Parathyroid adenoma (tissue), 2 donors: ENCODE measurements at regions not wholly inside any gene's neighbourhood (a gene's known extent, or its start where the extent isn't known, plus 50 kb on each side); places are given as distances from the start of the nearest gene placed in this dataset.

Experiments
- H2AFZ ChIP-seq: fragments of 300-600 bp; sonication (generic); one replicate; pipeline ENCODE4 v1.7.0; 2017; ENCODE audit warnings: antibody characterized with exemption, mild to moderate bottlenecking
- H3K27ac ChIP-seq: fragments of 300-600 bp; sonication (generic); one replicate; pipeline ENCODE4 v1.7.0; 2017
- H3K27me3 ChIP-seq: fragments of 300-600 bp; sonication (generic); one replicate; pipeline ENCODE4 v1.7.0; 2017; ENCODE audit warnings: low read length; ENCODE audit not compliant: control insufficient read depth, insufficient read depth
- H3K36me3 ChIP-seq: fragments of 300-600 bp; sonication (generic); one replicate; pipeline ENCODE4 v1.7.0; 2017; ENCODE audit warnings: low read length; ENCODE audit not compliant: control insufficient read depth, insufficient read depth
- H3K4me1 ChIP-seq: fragments of 300-600 bp; sonication (generic); one replicate; pipeline ENCODE4 v1.7.0; 2017; ENCODE audit warnings: control low read depth
- H3K4me2 ChIP-seq: fragments of 300-600 bp; sonication (generic); one replicate; pipeline ENCODE4 v1.7.0; 2017; ENCODE audit warnings: low read length
- H3K4me3 ChIP-seq: fragments of 300-600 bp; sonication (generic); one replicate; pipeline ENCODE4 v1.7.0; 2017; ENCODE audit warnings: low read depth, low read length
- H3K79me2 ChIP-seq: fragments of 300-600 bp; sonication (generic); one replicate; pipeline ENCODE4 v1.7.0; 2017; ENCODE audit warnings: control low read depth
- H3K9ac ChIP-seq: fragments of 300-600 bp; sonication (generic); one replicate; pipeline ENCODE4 v1.7.0; 2017; ENCODE audit warnings: mild to moderate bottlenecking
- H3K9me3 ChIP-seq: fragments of 300-600 bp; sonication (generic); one replicate; pipeline ENCODE4 v1.7.0; 2017; ENCODE audit warnings: low read length; ENCODE audit not compliant: control insufficient read depth
- CTCF ChIP-seq: fragments of 300-600 bp; sonication (generic); IDR thresholded peaks from one replicate; pipeline ENCODE4 v1.7.0; 2017; ENCODE audit warnings: antibody characterized with exemption, mild to moderate bottlenecking
- donor health status: primary hyperparathyroidism.

DNA sequence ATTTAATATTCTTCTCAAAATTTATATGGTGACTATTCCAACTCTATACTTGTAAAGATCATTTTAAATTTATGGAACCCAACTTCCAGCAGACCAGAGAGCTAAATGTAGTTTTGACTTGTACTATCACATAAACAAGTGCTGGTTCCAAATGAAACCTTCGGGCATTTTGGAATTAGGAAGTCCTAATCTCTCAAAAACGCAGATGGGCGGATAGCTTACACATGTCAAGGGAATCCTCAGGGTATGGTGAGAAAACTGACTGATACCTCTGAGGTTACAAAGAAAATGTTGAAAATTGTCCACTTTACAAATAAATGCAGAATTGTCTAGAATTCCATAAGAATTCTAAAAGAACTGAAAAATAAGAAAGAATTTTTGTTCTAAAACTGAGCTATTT, 224.1 kb downstream of the SS18 start:
- Histone ChIP-seq H3K27me3 (no peaks in the 10 kb centered on the region), H3K27ac (no peak overlapping the region), H3K9ac (no peak overlapping the region), H3K79me2 (no peaks in the 10 kb centered on the region), H3K4me2 (no peak overlapping the region), H3K4me3 (no peak overlapping the region), H3K9me3 (no peaks in the 10 kb centered on the region), H2AFZ (no peak overlapping the region), H3K36me3 (no peaks in the 10 kb centered on the region), H3K4me1 (no peaks in the 10 kb centered on the region)
- TF ChIP-seq CTCF, result no peak

- no peaks in the 10 kb centered on the region for H3K27me3 ChIP-seq
- H3K27ac ChIP-seq, result no peak overlapping the region
- no peaks in the 10 kb centered on the region for H3K4me1 ChIP-seq
- no peaks in the 10 kb centered on the region for H3K79me2 ChIP-seq
- H3K9ac ChIP-seq, result no peak overlapping the region
- no peak overlapping the region for H3K4me3 ChIP-seq
- no peak for TF ChIP-seq CTCF
- H3K4me2 ChIP-seq, result no peak overlapping the region
- H3K9me3 ChIP-seq, result no peaks in the 10 kb centered on the region
- no peaks in the 10 kb centered on the region for H3K36me3 ChIP-seq
- no peak overlapping the region for H2AFZ ChIP-seq
These were observed 227.4 kb downstream of the SS18 start for GRCh38 chr18:25862881-25863600.

- no peak overlapping the region for H3K4me3 ChIP-seq
- no peak overlapping the region for H2AFZ ChIP-seq
- no peaks in the 10 kb centered on the region for H3K27me3 ChIP-seq
- no peaks in the 10 kb centered on the region for H3K9me3 ChIP-seq
- no peaks in the 10 kb centered on the region for H3K79me2 ChIP-seq
- H3K9ac ChIP-seq, result no peak overlapping the region
- H3K4me1 ChIP-seq, result no peaks in the 10 kb centered on the region
- no peaks in the 10 kb centered on the region for H3K36me3 ChIP-seq
- no peak overlapping the region for H3K27ac ChIP-seq
- TF ChIP-seq CTCF, result no peak
- H3K4me2 ChIP-seq, result no peak overlapping the region
These were observed 236.6 kb downstream of the SS18 start for GRCh38 chr18:25853691-25854433.

DNA sequence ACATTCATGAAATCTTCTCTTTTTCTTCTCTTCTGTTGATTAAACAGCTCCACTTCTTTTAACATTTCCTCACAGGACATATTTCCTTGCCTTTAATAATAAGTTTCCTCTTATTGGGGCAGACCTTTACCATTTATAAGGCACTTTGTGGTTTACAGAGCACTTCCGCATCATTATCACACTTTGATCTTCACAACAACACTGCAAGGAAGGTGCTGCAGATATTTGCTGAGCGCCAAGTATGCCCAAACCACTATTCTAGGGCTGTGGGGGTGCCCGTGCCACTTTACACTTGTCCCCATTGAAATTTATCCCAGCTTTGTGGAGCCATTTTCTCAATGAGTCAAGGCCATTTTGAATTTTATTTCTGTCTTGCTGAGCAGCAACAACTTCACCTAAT, 246.6 kb downstream of the SS18 start:
- Histone ChIP-seq H3K9me3 (no peaks in the 10 kb centered on the region), H3K9ac (no peak overlapping the region), H2AFZ (no peak overlapping the region), H3K4me1 (no peaks in the 10 kb centered on the region), H3K27me3 (no peaks in the 10 kb centered on the region), H3K36me3 (no peaks in the 10 kb centered on the region), H3K27ac (no peak overlapping the region), H3K79me2 (no peaks in the 10 kb centered on the region), H3K4me2 (no peak overlapping the region), H3K4me3 (no peak overlapping the region)
- TF ChIP-seq CTCF, result no peak
